Chondrocyte (in vitro differentiated cells): ENCODE measurements at regions not wholly inside any gene's neighbourhood (a gene's known extent, or its start where the extent isn't known, plus 50 kb on each side); places are given as distances from the start of the nearest gene placed in this dataset.

Experiments used
- DNase-seq: peaks from one replicate; pipeline ENCODE4 v3.0.0; 2021; ENCODE audit warnings: mixed read lengths, low spot score
- H3K27ac Mint-ChIP-seq: one replicate; pipeline ENCODE4 v1.8.0; 2021; ENCODE audit warnings: mild to moderate bottlenecking, moderate library complexity, mixed read lengths; ENCODE audit not compliant: unreplicated experiment
- H3K27me3 Mint-ChIP-seq: 2 replicates; pipeline ENCODE4 v1.8.0; 2021; ENCODE audit warnings: low read depth, mixed read lengths
- H3K36me3 Mint-ChIP-seq: 2 replicates; pipeline ENCODE4 v1.8.0; 2021; ENCODE audit warnings: low read depth, mixed read lengths
- H3K4me1 Mint-ChIP-seq: 2 replicates; pipeline ENCODE4 v1.8.0; 2021; ENCODE audit warnings: low read depth, mild to moderate bottlenecking, mixed read lengths
- H3K4me3 Mint-ChIP-seq: one replicate; pipeline ENCODE4 v1.8.0; 2021; ENCODE audit warnings: mild to moderate bottlenecking, moderate library complexity, mixed read lengths; ENCODE audit not compliant: unreplicated experiment
- H3K9me3 Mint-ChIP-seq: 2 replicates; pipeline ENCODE4 v1.8.0; 2021; ENCODE audit warnings: low read depth, mixed read lengths
- TF ChIP-seq, protein P1 (sequence below): fragments of 200-600 bp; sonication (generic); IDR thresholded peaks from 2 replicates; pipeline ENCODE4 v1.5.0; 2021; ENCODE audit warnings: antibody characterized with exemption, mild to moderate bottlenecking, moderate library complexity

DNA sequence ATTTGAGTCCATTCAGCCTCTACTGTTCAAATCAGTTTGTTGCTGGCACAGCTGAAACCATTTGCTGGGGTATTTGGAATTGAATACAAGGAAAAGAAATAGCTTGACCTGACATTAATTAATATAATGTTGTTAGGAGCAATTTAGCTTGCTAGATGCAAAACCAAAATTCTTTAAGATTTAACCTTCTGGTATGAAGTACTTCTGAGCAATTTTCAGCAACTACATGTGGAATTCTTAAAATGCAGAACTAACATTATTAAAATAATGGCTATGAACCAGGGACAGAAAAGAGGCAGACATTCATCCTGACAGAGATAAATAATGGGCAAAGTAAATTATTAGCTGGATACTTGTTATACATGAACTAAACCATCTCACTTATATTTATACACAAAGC, 160.0 kb upstream of the MIR17HG start:
- TF ChIP-seq, protein P1, sequence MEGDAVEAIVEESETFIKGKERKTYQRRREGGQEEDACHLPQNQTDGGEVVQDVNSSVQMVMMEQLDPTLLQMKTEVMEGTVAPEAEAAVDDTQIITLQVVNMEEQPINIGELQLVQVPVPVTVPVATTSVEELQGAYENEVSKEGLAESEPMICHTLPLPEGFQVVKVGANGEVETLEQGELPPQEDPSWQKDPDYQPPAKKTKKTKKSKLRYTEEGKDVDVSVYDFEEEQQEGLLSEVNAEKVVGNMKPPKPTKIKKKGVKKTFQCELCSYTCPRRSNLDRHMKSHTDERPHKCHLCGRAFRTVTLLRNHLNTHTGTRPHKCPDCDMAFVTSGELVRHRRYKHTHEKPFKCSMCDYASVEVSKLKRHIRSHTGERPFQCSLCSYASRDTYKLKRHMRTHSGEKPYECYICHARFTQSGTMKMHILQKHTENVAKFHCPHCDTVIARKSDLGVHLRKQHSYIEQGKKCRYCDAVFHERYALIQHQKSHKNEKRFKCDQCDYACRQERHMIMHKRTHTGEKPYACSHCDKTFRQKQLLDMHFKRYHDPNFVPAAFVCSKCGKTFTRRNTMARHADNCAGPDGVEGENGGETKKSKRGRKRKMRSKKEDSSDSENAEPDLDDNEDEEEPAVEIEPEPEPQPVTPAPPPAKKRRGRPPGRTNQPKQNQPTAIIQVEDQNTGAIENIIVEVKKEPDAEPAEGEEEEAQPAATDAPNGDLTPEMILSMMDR, result no peak
- Mint-ChIP-seq H3K27me3 (no peaks in the 10 kb centered on the region), H3K4me1 (peaks cover 9% of the 10 kb centered on the region), H3K9me3 (no peaks in the 10 kb centered on the region), H3K36me3 (no peaks in the 10 kb centered on the region), H3K27ac (no peak overlapping the region), H3K4me3 (no peak overlapping the region)
- DNase-seq, result no peak

DNA sequence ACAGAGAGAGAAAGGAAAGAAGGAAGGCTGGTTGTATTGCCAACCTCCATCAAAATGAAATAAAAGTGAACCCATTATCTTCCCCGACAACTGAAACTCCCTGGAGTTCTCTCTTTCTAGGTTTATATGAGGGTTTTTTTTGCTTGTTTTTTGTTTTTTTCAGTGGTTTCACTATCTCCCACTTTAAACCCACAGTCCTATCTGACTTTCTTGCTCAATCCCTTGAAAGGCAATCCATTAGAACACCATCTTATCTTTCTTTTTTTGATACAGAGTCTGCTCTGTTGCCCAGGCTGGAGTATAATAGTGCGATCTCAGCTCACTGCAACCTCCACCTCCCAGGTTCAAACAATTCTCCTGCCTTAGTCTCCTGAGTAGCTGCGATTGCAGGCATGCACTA, 158.0 kb upstream of the MIR17HG start:
- Mint-ChIP-seq H3K9me3 (no peaks in the 10 kb centered on the region), H3K4me1 (peaks cover 4% of the 10 kb centered on the region), H3K4me3 (no peak overlapping the region), H3K27ac (no peak overlapping the region), H3K36me3 (no peaks in the 10 kb centered on the region), H3K27me3 (no peaks in the 10 kb centered on the region)
- DNase-seq, result no peak
- TF ChIP-seq, protein P1, result no peak

DNA sequence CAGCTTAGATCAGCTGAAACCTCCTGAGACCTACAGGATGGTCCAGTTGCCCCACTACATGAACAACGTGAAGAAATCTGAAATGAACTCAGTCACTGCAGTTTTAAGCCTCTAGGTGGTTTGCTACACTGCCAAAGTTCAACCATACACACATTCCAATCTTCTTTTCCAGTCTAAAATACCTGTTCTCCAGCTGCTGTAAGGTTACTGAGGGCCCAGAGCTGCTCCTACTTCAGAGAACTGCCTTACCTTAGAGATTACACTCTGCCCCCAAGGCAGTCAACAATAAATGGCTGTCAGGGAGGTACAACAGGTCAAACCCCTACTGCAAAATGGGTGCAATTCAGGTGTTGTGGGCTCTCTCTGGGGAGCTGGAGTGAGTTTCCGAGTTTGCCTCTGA, 154.1 kb upstream of the MIR17HG start:
- H3K27me3 Mint-ChIP-seq, result no peaks in the 10 kb centered on the region
- TF ChIP-seq, protein P1, result no peak
- no peak for DNase-seq
- no peaks in the 10 kb centered on the region for H3K36me3 Mint-ChIP-seq
- H3K27ac Mint-ChIP-seq, result no peak overlapping the region
- no peaks in the 10 kb centered on the region for H3K9me3 Mint-ChIP-seq
- no peaks in the 10 kb centered on the region for H3K4me1 Mint-ChIP-seq
- no peak overlapping the region for H3K4me3 Mint-ChIP-seq

DNA sequence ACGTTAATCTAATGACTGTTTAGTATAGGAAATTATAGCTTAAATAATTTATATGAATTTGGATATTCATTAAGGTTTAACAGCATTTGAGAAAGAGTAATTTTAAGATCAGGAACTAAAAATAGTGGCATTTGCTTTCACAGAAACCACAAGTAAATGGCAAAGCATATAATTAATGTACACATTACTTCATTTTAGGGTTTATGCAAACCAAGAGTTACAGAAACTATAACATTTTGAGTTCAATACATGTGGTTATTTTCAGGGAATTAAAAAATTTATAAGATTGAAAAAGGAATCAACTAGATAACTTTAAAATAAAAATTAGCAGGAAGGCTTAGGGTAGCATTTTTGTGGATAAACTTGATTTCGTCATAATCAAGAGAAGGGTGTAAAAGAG, 151.7 kb upstream of the MIR17HG start:
- DNase-seq, result no peak
- TF ChIP-seq, protein P1, result no peak
- Mint-ChIP-seq H3K27ac (no peak overlapping the region), H3K9me3 (no peaks in the 10 kb centered on the region), H3K27me3 (no peaks in the 10 kb centered on the region), H3K4me3 (no peak overlapping the region), H3K4me1 (no peaks in the 10 kb centered on the region), H3K36me3 (no peaks in the 10 kb centered on the region)

DNA sequence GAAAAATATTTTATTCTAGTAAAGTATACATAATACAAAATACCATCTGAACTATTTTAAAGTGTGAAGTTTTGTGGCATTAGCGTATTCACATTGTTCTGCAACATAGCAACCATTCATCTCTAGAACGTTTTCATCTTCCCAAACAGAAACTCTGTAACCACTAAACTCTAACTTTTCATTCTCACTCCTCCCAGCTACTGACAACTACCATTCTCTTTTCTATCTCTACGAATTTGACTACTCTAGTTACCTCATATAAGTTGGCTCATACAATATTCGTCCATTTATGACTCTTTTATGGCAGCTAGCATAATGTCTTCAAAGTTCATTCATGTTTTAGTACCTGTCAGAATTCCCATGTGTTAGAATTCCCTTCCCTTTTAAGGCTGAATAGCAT, 150.5 kb upstream of the MIR17HG start:
- TF ChIP-seq, protein P1, result no peak
- H3K27me3 Mint-ChIP-seq, result no peaks in the 10 kb centered on the region
- DNase-seq, result no peak
- H3K4me3 Mint-ChIP-seq, result no peak overlapping the region
- no peak overlapping the region for H3K27ac Mint-ChIP-seq
- H3K4me1 Mint-ChIP-seq, result no peaks in the 10 kb centered on the region
- H3K9me3 Mint-ChIP-seq, result no peaks in the 10 kb centered on the region
- H3K36me3 Mint-ChIP-seq, result no peaks in the 10 kb centered on the region
